ENCODE measurements at regions not wholly inside any gene's neighbourhood (a gene's known extent, or its start where the extent isn't known, plus 50 kb on each side); places are given as distances from the start of the nearest gene placed in this dataset.

DNA sequence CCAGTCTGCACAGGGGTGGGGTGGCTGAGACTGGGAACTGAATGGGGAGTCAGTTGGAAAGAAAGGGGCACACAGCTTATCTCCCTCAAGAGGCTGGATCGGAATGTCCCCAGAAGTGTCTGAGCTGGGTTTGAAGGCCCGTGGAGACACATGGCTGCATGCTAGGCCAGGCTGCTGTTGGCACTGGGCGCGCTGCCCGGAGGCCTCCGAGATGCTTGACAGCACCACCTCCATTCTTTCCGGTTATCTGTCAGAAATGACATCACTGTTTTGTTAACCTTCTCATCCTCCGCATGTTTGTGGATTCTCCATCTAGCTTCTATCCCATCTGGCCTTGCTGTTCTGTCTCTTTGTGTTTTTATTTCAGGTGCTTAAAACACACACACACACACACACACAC is 85.5 kb downstream of the APIP start:
- WGBS (ENCODE audit: extremely low coverage, insufficient coverage, low lambda C conversion rate), result no CpG with 5 or more reads among the region's 8 CpGs
- Histone ChIP-seq H3K9ac (ENCODE audit: low read length) (no peak overlapping the region), H3K4me3 (ENCODE audit: low read length) (no peak overlapping the region), H3K36me3 (ENCODE audit: control insufficient read depth, insufficient read depth, low read length) (no peaks in the 10 kb centered on the region), H3K23ac (ENCODE audit: low read length) (no peak overlapping the region), H3K79me2 (ENCODE audit: control insufficient read depth, insufficient read depth, low read length) (no peaks in the 10 kb centered on the region), H3K18ac (ENCODE audit: low read length) (no peak overlapping the region), H3K79me1 (ENCODE audit: low read length) (no peaks in the 10 kb centered on the region), H2BK5ac (ENCODE audit: low read length) (no peak overlapping the region), H3K27me3 (ENCODE audit: insufficient read depth, low read length, poor library complexity) (no peaks in the 10 kb centered on the region), H3K4ac (ENCODE audit: low read depth, low read length) (no peak overlapping the region), H3K27ac (ENCODE audit: low read depth, low read length) (no peak overlapping the region), H2BK120ac (ENCODE audit: low read depth, low read length) (no peak overlapping the region), H3K56ac (ENCODE audit: low read length) (no peak overlapping the region), H4K8ac (ENCODE audit: low read depth, low read length) (no peak overlapping the region), H3K4me1 (ENCODE audit: control insufficient read depth, low read depth, low read length) (peaks cover 12% of the 10 kb centered on the region), H2BK15ac (replicated peaks; ENCODE audit: low read depth) (no peak overlapping the region), H2AK5ac (ENCODE audit: low read length) (no peak overlapping the region), H3K4me2 (ENCODE audit: low read length) (no peak overlapping the region), H4K5ac (ENCODE audit: low read length) (no peak overlapping the region)
- no peak for DNase-seq

DNA sequence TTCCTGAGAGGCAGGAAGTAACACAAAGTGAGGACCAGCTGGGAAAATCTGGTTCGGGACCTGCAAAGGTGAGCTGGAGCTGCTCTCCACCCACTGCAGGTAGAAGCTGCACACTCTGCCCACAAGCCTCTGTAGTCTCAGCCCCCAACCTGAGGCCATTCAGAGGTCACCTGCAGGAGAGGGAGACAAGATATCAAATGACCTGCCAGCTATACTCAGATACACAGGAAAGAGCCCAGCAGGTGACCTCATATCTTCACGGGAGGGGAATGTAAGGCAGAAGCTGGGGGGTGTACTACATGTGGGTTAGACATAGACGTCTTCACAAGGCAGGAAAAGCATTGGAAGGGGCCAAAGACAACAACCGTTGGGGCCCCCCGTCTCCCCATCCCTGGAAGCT is 86.1 kb downstream of the APIP start:
- no peak overlapping the region for H3K27ac ChIP-seq (ENCODE audit: low read depth, low read length)
- WGBS (ENCODE audit: extremely low coverage, insufficient coverage, low lambda C conversion rate), result no CpG with 5 or more reads among the region's 5 CpGs

DNA sequence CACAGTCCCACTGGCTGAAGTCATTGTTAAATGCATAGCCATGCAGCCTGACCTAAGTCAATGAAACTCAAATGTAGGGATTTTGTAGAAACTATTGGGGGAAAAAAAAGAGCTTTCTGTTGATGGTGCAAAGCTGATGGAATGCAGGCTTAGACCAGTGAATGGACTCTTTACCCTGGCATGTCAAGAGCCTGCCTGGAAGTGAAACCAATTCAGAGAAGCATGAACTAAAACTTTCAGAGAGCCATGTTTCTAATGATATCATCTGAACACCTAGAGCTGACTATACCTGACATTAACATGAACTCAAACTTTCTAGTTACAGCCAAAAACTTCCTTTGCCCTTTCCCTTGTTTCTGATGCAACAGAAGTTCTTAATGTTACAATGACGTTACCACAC is 89.0 kb downstream of the APIP start:
- WGBS (ENCODE audit: extremely low coverage, insufficient coverage, low lambda C conversion rate), result no CpG with 5 or more reads among the region's 1 CpG
- no peak overlapping the region for H4K5ac ChIP-seq (ENCODE audit: low read length)

More for the DNA sequence above, 86.1 kb downstream of the APIP start:
- Histone ChIP-seq H4K8ac (ENCODE audit: low read depth, low read length) (no peak overlapping the region), H2BK5ac (ENCODE audit: low read length) (no peak overlapping the region), H3K79me2 (ENCODE audit: control insufficient read depth, insufficient read depth, low read length) (no peaks in the 10 kb centered on the region), H2BK120ac (ENCODE audit: low read depth, low read length) (no peak overlapping the region), H2AK5ac (ENCODE audit: low read length) (no peak overlapping the region), H3K18ac (ENCODE audit: low read length) (no peak overlapping the region), H3K4me1 (ENCODE audit: control insufficient read depth, low read depth, low read length) (peaks cover 16% of the 10 kb centered on the region), H3K4ac (ENCODE audit: low read depth, low read length) (no peak overlapping the region), H3K36me3 (ENCODE audit: control insufficient read depth, insufficient read depth, low read length) (no peaks in the 10 kb centered on the region), H3K9ac (ENCODE audit: low read length) (no peak overlapping the region), H3K79me1 (ENCODE audit: low read length) (no peaks in the 10 kb centered on the region), H3K27me3 (ENCODE audit: insufficient read depth, low read length, poor library complexity) (no peaks in the 10 kb centered on the region), H3K23ac (ENCODE audit: low read length) (no peak overlapping the region), H4K5ac (ENCODE audit: low read length) (no peak overlapping the region), H3K4me2 (ENCODE audit: low read length) (no peak overlapping the region), H2BK15ac (replicated peaks; ENCODE audit: low read depth) (no peak overlapping the region), H3K56ac (ENCODE audit: low read length) (no peak overlapping the region), H3K4me3 (ENCODE audit: low read length) (no peak overlapping the region)
- DNase-seq, result peak; percentile 63

DNA sequence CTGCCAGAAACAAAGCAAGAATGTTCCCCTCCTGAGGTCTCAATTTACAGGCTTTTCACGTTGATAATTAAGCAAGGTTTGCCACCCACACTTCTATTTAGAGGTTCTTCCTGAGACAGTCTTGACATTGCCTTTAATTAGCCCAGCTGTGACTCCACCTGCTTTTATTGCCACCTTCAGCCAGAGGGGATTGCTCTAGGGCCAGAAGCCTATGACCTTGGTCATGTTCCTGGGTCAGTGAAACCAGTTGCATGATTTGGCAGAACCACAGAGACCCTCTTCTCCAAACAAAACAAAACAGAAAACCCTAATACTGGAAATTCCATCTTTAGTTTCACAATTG is 89.8 kb downstream of the APIP start:
- no peaks in the 10 kb centered on the region for H3K36me3 ChIP-seq (ENCODE audit: control insufficient read depth, insufficient read depth, low read length)
- H3K9ac ChIP-seq (ENCODE audit: low read length), result no peak overlapping the region
- H3K4me2 ChIP-seq (ENCODE audit: low read length), result no peak overlapping the region
- no peak overlapping the region for H2BK120ac ChIP-seq (ENCODE audit: low read depth, low read length)
- H3K4me3 ChIP-seq (ENCODE audit: low read length), result no peak overlapping the region
- no peak overlapping the region for H3K56ac ChIP-seq (ENCODE audit: low read length)
- no peak overlapping the region for H3K18ac ChIP-seq (ENCODE audit: low read length)
- H3K27me3 ChIP-seq (ENCODE audit: insufficient read depth, low read length, poor library complexity), result no peaks in the 10 kb centered on the region
- H3K79me2 ChIP-seq (ENCODE audit: control insufficient read depth, insufficient read depth, low read length), result no peaks in the 10 kb centered on the region
- H3K27ac ChIP-seq (ENCODE audit: low read depth, low read length), result no peak overlapping the region
- no peak overlapping the region for H2AK5ac ChIP-seq (ENCODE audit: low read length)
- no peak overlapping the region for H2BK5ac ChIP-seq (ENCODE audit: low read length)
- H4K5ac ChIP-seq (ENCODE audit: low read length), result no peak overlapping the region
- peaks cover 19% of the 10 kb centered on the region for H3K4me1 ChIP-seq (ENCODE audit: control insufficient read depth, low read depth, low read length)
- H2BK15ac ChIP-seq (replicated peaks; ENCODE audit: low read depth), result no peak overlapping the region
- DNase-seq, result peak; percentile 67
- H3K23ac ChIP-seq (ENCODE audit: low read length), result no peak overlapping the region
- no peak overlapping the region for H4K8ac ChIP-seq (ENCODE audit: low read depth, low read length)
- no peaks in the 10 kb centered on the region for H3K79me1 ChIP-seq (ENCODE audit: low read length)
- WGBS (ENCODE audit: extremely low coverage, insufficient coverage, low lambda C conversion rate), result no CpG with 5 or more reads among the region's 1 CpG
- H3K4ac ChIP-seq (ENCODE audit: low read depth, low read length), result no peak overlapping the region

More for the DNA sequence above, 89.0 kb downstream of the APIP start:
- Histone ChIP-seq H3K79me1 (ENCODE audit: low read length) (no peaks in the 10 kb centered on the region), H2AK5ac (ENCODE audit: low read length) (no peak overlapping the region), H3K36me3 (ENCODE audit: control insufficient read depth, insufficient read depth, low read length) (no peaks in the 10 kb centered on the region), H3K79me2 (ENCODE audit: control insufficient read depth, insufficient read depth, low read length) (no peaks in the 10 kb centered on the region), H3K9ac (ENCODE audit: low read length) (no peak overlapping the region), H3K4me3 (ENCODE audit: low read length) (no peak overlapping the region), H2BK5ac (ENCODE audit: low read length) (no peak overlapping the region), H3K27me3 (ENCODE audit: insufficient read depth, low read length, poor library complexity) (no peaks in the 10 kb centered on the region), H3K27ac (ENCODE audit: low read depth, low read length) (no peak overlapping the region), H3K56ac (ENCODE audit: low read length) (no peak overlapping the region), H2BK120ac (ENCODE audit: low read depth, low read length) (no peak overlapping the region), H3K23ac (ENCODE audit: low read length) (no peak overlapping the region), H3K18ac (ENCODE audit: low read length) (no peak overlapping the region), H4K8ac (ENCODE audit: low read depth, low read length) (no peak overlapping the region), H3K4me2 (ENCODE audit: low read length) (no peak overlapping the region), H3K4me1 (ENCODE audit: control insufficient read depth, low read depth, low read length) (peaks cover 19% of the 10 kb centered on the region), H2BK15ac (replicated peaks; ENCODE audit: low read depth) (no peak overlapping the region), H3K4ac (ENCODE audit: low read depth, low read length) (no peak overlapping the region)
- DNase-seq, result no peak

DNA sequence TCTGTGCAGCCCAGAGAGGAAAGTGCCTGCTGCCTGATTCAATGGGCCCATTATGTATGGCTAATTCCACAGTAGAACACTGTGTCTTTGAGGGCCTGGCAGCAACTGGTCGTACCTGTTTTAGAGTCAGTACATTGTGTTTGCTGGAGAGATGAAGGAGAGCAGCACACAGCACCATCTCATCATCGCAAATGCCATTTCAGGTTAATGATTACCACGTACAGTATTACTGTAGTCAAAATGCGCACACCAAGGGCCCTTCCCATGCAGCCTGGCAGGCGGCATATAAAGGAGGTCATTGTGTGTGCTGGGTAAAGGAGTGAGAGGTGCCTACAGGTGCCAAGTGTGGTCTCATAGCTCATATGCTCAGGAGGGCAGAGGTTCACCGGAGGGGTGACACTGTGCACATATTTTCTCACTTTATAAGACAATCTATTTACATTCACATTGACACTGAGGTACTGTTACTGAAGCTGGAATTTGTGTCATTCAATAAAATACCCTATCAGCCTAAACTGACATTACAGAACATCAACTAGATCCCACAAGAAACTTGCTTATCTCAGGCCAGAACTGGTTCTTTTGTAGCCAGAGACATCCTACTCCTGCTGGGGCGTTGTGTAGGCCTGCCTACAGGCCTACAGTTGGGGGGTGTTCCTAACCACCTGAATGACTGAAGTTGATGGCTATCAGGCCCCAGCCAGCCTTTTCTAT is 90.4 kb downstream of the APIP start:
- no peak overlapping the region for H4K8ac ChIP-seq (ENCODE audit: low read depth, low read length)
- H3K79me2 ChIP-seq (ENCODE audit: control insufficient read depth, insufficient read depth, low read length), result no peaks in the 10 kb centered on the region
- no peak overlapping the region for H3K4me3 ChIP-seq (ENCODE audit: low read length)
- H3K56ac ChIP-seq (ENCODE audit: low read length), result peak overlapping the region; percentile 6
- no peak overlapping the region for H2BK15ac ChIP-seq (replicated peaks; ENCODE audit: low read depth)
- no peak overlapping the region for H3K4ac ChIP-seq (ENCODE audit: low read depth, low read length)
- no peak overlapping the region for H2BK120ac ChIP-seq (ENCODE audit: low read depth, low read length)
- H3K9ac ChIP-seq (ENCODE audit: low read length), result no peak overlapping the region
- no peak overlapping the region for H4K5ac ChIP-seq (ENCODE audit: low read length)
- no peak overlapping the region for H3K27ac ChIP-seq (ENCODE audit: low read depth, low read length)
- no peaks in the 10 kb centered on the region for H3K36me3 ChIP-seq (ENCODE audit: control insufficient read depth, insufficient read depth, low read length)
- DNase-seq, result no peak
- H3K27me3 ChIP-seq (ENCODE audit: insufficient read depth, low read length, poor library complexity), result no peaks in the 10 kb centered on the region
- H3K4me2 ChIP-seq (ENCODE audit: low read length), result no peak overlapping the region
- H3K23ac ChIP-seq (ENCODE audit: low read length), result no peak overlapping the region
- no CpG with 5 or more reads among the region's 7 CpGs for WGBS (ENCODE audit: extremely low coverage, insufficient coverage, low lambda C conversion rate)
- H2BK5ac ChIP-seq (ENCODE audit: low read length), result no peak overlapping the region
- peaks cover 19% of the 10 kb centered on the region for H3K4me1 ChIP-seq (ENCODE audit: control insufficient read depth, low read depth, low read length)
- H3K79me1 ChIP-seq (ENCODE audit: low read length), result no peaks in the 10 kb centered on the region
- peak overlapping the region; percentile 35 for H2AK5ac ChIP-seq (ENCODE audit: low read length)
- no peak overlapping the region for H3K18ac ChIP-seq (ENCODE audit: low read length)

DNA sequence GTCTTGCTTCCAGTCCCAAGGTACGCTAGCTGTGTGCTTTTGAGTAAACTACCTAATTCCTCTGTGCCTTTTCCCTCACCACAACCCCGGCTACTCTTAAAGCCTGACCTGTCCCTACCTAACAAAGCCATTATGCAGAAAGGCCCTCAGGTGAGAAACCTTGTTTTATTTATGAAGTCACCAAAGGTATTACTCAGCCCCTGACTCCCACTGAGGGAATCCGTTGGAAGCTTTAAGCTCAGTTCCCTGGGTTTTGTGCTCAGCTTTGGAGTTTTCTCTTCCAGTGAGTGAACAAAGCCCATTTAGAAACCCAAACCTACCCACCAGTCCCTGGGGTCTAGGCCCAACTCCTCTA is 90.9 kb downstream of the APIP start:
- H3K79me2 ChIP-seq (ENCODE audit: control insufficient read depth, insufficient read depth, low read length), result no peaks in the 10 kb centered on the region
- no peaks in the 10 kb centered on the region for H3K27me3 ChIP-seq (ENCODE audit: insufficient read depth, low read length, poor library complexity)
- H3K4ac ChIP-seq (ENCODE audit: low read depth, low read length), result no peak overlapping the region
- H3K23ac ChIP-seq (ENCODE audit: low read length), result no peak overlapping the region
- no peak overlapping the region for H3K4me2 ChIP-seq (ENCODE audit: low read length)
- H3K4me3 ChIP-seq (ENCODE audit: low read length), result no peak overlapping the region
- H2AK5ac ChIP-seq (ENCODE audit: low read length), result no peak overlapping the region
- H2BK15ac ChIP-seq (replicated peaks; ENCODE audit: low read depth), result no peak overlapping the region
- no peak overlapping the region for H4K5ac ChIP-seq (ENCODE audit: low read length)
- no peak overlapping the region for H4K8ac ChIP-seq (ENCODE audit: low read depth, low read length)
- peak overlapping the region; percentile 6 for H3K56ac ChIP-seq (ENCODE audit: low read length)
- no peak overlapping the region for H3K27ac ChIP-seq (ENCODE audit: low read depth, low read length)
- peaks cover 18% of the 10 kb centered on the region for H3K4me1 ChIP-seq (ENCODE audit: control insufficient read depth, low read depth, low read length)
- H2BK5ac ChIP-seq (ENCODE audit: low read length), result no peak overlapping the region
- no peak for DNase-seq
- no peak overlapping the region for H3K9ac ChIP-seq (ENCODE audit: low read length)
- no peaks in the 10 kb centered on the region for H3K36me3 ChIP-seq (ENCODE audit: control insufficient read depth, insufficient read depth, low read length)
- no CpG with 5 or more reads among the region's 3 CpGs for WGBS (ENCODE audit: extremely low coverage, insufficient coverage, low lambda C conversion rate)
- no peaks in the 10 kb centered on the region for H3K79me1 ChIP-seq (ENCODE audit: low read length)
- no peak overlapping the region for H3K18ac ChIP-seq (ENCODE audit: low read length)
- H2BK120ac ChIP-seq (ENCODE audit: low read depth, low read length), result no peak overlapping the region
